ENCODE measurements at regions not wholly inside any gene's neighbourhood (a gene's known extent, or its start where the extent isn't known, plus 50 kb on each side); places are given as distances from the start of the nearest gene placed in this dataset.

GRCh38 chr12:113749433-113749815 lies 216.7 kb downstream of the RBM19 start:
- no peaks in the 10 kb centered on the region for H3K36me3 ChIP-seq (ENCODE audit: control insufficient read depth, insufficient read depth, low read length)
- DNase-seq (ENCODE audit: low read depth): no peak
- no peak for TF ChIP-seq CTCF (IDR thresholded peaks at IDR 0.05; ENCODE audit: insufficient read depth, low read length, poor library complexity, severe bottlenecking)
- no peak overlapping the region for H3K4me3 ChIP-seq (ENCODE audit: low read depth, low read length)
- peaks cover 6% of the 10 kb centered on the region for H3K27me3 ChIP-seq (ENCODE audit: control insufficient read depth, insufficient read depth, low read length)

GRCh38 chr12:113748707-113749432 lies 217.3 kb downstream of the RBM19 start:
- DNase-seq (ENCODE audit: low read depth): no peak
- no peak for TF ChIP-seq CTCF (IDR thresholded peaks at IDR 0.05; ENCODE audit: insufficient read depth, low read length, poor library complexity, severe bottlenecking)
- Histone ChIP-seq H3K36me3 (ENCODE audit: control insufficient read depth, insufficient read depth, low read length) (no peaks in the 10 kb centered on the region), H3K4me3 (ENCODE audit: low read depth, low read length) (no peak overlapping the region), H3K27me3 (ENCODE audit: control insufficient read depth, insufficient read depth, low read length) (peaks cover 6% of the 10 kb centered on the region)

GRCh38 chr12:113747017-113747416 lies 219.1 kb downstream of the RBM19 start:
- Histone ChIP-seq H3K4me3 (ENCODE audit: low read depth, low read length) (no peak overlapping the region), H3K27me3 (ENCODE audit: control insufficient read depth, insufficient read depth, low read length) (peaks cover 6% of the 10 kb centered on the region), H3K36me3 (ENCODE audit: control insufficient read depth, insufficient read depth, low read length) (no peaks in the 10 kb centered on the region)
- DNase-seq (ENCODE audit: low read depth): no peak
- no peak for TF ChIP-seq CTCF (IDR thresholded peaks at IDR 0.05; ENCODE audit: insufficient read depth, low read length, poor library complexity, severe bottlenecking)

- Histone ChIP-seq H3K27me3 (ENCODE audit: control insufficient read depth, insufficient read depth, low read length) (peaks cover 6% of the 10 kb centered on the region), H3K36me3 (ENCODE audit: control insufficient read depth, insufficient read depth, low read length) (no peaks in the 10 kb centered on the region), H3K4me3 (ENCODE audit: low read depth, low read length) (no peak overlapping the region)
- DNase-seq (ENCODE audit: low read depth): no peak
- no peak for TF ChIP-seq CTCF (IDR thresholded peaks at IDR 0.05; ENCODE audit: insufficient read depth, low read length, poor library complexity, severe bottlenecking)
Observed at GRCh38 chr12:113744802-113745395, 221.2 kb downstream of the RBM19 start.

GRCh38 chr12:113742801-113743200 lies 223.3 kb downstream of the RBM19 start:
- TF ChIP-seq CTCF (IDR thresholded peaks at IDR 0.05; ENCODE audit: insufficient read depth, low read length, poor library complexity, severe bottlenecking): no peak
- Histone ChIP-seq H3K4me3 (ENCODE audit: low read depth, low read length) (no peak overlapping the region), H3K27me3 (ENCODE audit: control insufficient read depth, insufficient read depth, low read length) (peaks cover 6% of the 10 kb centered on the region), H3K36me3 (ENCODE audit: control insufficient read depth, insufficient read depth, low read length) (no peaks in the 10 kb centered on the region)
- DNase-seq (ENCODE audit: low read depth): no peak

GRCh38 chr12:113740699-113741098 lies 225.4 kb downstream of the RBM19 start:
- DNase-seq (ENCODE audit: low read depth): no peak
- Histone ChIP-seq H3K4me3 (ENCODE audit: low read depth, low read length) (no peak overlapping the region), H3K36me3 (ENCODE audit: control insufficient read depth, insufficient read depth, low read length) (no peaks in the 10 kb centered on the region), H3K27me3 (ENCODE audit: control insufficient read depth, insufficient read depth, low read length) (no peaks in the 10 kb centered on the region)
- TF ChIP-seq CTCF (IDR thresholded peaks at IDR 0.05; ENCODE audit: insufficient read depth, low read length, poor library complexity, severe bottlenecking): no peak

Measured in kidney epithelial cell (primary cell).